T-helper 1 cell (primary cell): ENCODE measurements at regions not wholly inside any gene's neighbourhood (a gene's known extent, or its start where the extent isn't known, plus 50 kb on each side); places are given as distances from the start of the nearest gene placed in this dataset.

Experiments
- DNase-seq, 5 donors: peaks; one replicate each; pipeline ENCODE4 v3.0.0-alpha.2; 2012 to 2020

DNA sequence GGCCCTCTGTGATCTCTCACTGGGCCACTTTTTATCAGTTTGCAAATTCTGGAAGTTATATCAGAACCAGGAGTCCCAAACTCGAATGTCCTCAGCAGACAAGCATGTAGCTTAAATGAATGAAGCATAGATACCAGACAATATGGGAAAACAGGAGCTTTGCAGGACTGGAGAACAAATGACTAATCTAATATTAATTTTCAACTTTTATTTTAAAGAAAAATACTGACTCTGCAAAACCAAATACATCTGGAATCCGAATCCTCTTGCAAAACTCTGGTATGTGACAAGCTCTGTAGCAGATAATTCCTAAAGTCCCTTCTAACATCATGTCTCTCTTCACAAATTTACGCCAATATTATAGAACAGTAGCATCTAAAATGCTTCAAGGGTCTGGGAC, 427.4 kb downstream of the TTLL7 start:
- DNase-seq = no peak

GRCh38 chr1:83561346-83561745, 437.6 kb downstream of the TTLL7 start:
- DNase-seq = no peak

DNA sequence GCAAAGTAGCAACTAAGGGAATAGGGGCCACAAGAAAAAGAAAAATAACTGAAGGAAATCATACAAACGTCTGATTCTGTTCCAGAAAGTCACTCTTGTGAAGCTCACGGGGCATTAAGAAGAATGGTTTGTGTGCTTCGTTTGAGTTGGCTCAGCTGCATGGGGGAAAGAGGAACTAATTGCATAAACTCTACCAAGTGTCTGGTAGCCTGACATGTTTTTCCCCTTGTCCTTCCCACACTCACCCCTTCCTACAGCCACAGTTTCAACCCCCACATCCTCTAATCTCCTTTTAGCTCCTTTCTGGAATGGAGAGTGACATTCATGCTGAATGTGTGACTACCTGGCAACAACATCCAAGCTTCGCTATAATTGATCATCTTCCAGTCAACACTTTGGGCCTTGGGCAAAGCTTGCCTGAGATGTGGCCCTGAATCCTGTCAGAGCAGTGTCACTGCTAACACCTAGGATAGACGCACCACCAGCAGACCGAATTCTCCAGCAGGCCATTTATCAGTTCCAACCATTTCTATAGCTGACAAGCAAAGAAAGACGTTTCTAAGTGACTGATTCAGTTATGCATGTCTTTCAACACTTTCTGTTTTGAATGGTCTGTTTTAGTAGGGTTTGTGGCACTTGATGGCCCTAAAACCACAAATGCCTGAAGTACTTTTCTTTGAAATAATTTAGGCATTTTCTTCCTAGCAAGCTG, 439.6 kb downstream of the TTLL7 start:
- DNase-seq = no peak

- DNase-seq = no peak
Measured at GRCh38 chr1:83555871-83556270, 443.1 kb downstream of the TTLL7 start.

DNA sequence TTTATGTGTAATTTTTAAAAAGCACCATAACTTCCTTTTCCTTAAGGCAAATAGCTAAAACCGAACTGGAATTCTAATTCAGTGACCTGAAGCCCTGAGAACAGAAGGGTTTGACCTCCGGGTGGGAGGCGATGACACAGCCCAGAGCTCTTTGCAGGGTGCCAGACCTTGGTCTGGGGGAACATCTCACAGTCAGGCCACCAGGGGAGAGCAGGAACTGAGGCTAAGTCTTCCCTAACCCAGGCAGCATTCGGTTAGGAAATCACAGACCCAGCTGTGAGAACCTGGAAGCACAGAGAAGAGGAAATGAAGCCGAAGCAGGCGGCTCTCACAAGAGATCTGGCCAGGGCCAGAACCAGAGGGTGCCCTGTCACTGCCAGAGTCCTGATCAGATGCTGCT, 444.8 kb downstream of the TTLL7 start:
- DNase-seq = no peak

DNA sequence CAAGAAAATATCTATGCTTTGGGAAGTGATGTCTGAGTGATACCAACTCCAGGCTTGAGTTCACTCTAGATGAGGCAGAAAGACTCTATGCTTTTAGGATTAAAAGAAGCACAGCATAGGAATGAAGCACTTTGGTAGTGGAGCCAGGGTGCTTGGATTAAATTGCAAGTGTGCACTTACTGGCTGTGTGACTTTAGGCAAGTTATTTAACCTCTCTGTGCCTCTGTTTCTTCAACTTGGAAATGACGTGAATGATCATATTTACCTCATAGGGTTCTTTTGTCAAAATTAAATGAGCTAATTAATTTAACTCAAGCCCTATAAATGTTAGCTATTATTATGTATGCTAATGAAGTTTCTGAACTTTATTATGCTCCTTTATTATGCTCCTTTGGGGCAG, 446.1 kb downstream of the TTLL7 start:
- DNase-seq = no peak

- DNase-seq = no peak
Measured at GRCh38 chr1:83548311-83548710, 450.6 kb downstream of the TTLL7 start.

DNA sequence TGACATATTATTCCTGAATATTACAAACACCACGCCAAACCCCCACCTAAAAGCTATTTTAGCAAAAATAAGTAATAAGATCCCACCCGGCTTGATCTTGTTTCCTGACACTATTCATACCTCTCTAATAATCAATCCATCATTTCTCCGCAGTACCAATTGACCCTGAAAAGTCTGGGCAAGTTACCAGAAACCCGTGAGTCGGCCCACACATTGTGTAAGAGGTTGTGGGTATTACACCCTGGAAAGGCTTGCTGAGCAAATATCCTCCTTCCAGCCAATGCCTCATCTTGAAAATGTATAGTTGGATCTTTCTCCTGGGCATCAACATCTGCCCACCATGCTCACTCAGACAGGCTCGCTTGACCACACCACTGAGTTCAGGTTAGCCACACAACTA, 451.0 kb downstream of the TTLL7 start:
- DNase-seq = no peak

DNA sequence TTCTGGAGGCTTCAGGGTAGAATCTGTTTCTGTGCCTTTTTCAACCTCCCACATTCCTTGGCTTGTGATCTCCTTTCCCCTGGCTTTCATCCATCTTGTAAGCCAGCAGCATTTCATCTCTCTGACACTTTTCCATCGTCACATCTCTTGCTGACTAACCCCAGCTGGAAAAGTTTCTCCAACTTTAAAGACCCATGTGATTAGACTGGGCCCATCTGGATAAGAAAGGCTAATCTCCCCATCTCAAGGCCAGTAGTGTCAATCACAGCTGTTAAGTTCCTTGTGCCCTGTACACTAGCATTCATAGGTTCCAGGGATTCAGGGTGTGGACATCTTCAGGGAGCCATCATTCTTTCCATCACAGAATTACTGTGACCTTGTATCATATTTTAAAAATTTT, 452.1 kb downstream of the TTLL7 start:
- DNase-seq = no peak

DNA sequence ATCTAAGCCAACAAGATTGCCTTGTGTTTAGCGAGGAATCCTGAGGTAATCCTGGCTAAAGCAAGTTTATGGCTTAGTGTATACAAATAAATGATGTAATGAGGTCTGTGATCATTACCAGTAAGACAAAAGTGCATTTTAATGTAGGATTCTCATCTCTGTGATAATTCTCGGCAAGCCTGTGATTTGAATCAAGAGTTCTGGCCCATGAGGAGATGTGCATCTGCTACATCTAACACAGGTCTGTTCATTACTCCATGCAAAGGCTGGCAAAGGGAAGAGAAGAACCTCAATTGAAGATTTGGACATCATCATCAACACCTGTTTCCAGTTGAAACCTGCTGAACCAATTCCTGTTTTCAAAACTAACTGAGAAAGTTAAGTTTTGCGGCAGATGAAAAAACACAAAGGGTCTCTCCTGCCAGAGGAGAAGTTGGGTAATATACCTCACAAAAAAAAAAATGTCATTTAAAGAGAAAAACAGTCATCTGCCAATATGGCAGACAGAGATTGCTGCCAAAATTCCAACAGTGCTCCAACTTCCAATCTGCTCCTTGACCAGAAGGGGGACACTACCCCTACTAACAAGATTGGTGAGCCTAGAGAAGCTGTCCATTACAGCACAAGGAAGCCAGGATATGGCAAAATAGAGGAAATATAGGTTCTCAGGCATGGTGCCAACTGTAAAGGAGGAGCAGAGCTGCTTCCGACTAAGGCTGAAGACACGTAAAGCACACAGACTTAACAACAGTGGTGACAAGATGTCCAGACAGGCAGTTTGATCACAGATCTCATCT, 453.7 kb downstream of the TTLL7 start:
- no peak for DNase-seq

DNA sequence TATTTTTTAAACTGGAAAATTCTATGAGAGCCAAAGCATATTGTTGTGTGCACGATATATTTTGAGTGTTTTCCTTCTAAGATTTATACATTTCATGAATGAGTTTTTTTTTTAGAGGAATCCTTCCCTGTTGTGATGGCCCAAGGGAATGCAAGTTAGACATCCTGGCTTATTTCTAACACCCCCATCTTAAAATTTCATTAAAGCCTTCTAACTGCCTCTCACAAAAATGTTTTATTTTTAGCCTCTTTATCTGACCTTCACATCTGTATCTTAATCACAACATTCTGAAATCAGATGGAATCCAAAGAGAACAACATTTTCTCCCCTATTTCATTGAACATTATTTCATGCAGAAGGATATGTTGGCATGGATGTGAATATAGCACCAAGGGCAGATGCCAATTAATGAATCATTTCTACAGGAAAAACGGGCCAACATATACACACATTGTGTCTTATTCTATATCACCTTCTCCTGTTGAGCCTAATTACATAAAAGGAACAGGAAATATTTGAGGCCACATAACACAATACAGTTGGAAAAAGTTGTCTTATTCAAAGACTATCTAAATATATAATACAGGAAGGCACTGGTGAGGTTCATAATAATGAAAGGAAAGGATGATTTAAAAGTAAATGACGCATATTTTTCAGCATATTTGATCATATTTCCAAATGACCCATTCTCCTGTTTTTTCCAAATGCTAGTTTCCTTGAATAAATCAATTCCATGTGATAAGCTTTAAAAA, 455.5 kb downstream of the TTLL7 start:
- DNase-seq = no peak

DNA sequence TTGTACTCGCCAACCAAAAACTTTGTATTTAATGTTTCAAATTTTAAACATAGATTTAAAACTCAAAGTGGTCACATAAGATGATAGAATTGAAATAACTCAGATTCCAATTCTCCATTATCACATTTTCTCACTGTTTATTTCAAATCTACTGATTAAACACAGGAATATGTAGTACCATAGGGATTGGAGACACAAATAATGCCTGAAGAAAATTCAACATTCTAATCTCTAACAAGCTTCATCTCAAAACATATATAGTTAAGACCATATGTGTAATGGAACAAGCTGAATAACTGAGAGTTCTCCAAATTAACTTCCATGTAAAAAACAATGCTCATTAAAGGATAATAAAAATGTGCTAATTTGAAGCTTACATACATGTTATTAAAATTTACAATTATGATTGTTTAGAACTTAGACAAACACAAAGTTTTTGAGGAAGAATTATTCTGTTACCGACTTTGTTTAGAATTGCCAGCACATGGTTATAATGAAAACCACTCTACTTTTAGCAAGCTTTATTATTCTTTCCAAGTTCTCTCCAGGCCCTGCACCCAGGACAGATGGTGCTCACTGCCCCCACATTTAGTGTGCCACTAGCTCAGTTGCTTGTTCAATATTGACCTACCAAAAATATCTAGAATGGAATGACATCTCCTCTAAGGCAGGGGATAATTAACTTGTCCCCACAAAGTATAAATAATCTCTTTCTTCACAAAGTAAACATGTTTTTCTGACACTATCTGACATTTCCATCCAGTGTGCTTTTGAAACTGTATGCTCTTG, 467.2 kb downstream of the TTLL7 start:
- no peak for DNase-seq

GRCh38 chr1:83530506-83530905, 468.4 kb downstream of the TTLL7 start:
- no peak for DNase-seq

DNA sequence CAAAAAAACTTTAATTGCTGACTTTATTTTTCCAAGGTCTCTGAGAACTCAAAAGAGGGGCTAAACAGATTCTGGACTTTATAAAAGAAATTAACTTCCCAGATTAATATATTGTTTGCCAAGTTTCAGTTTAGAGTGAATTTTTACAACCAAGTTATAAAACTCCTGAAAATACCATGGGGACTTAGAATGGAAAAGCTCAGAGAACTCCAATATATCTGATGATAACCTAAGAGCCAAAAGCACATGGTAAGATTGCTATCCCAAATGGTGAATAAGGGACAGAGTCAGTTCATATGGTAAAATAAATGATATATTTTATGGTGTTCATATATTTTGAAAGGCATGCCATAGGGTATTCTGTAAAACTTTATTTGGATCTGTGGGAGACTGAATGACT, 470.9 kb downstream of the TTLL7 start:
- no peak for DNase-seq

- DNase-seq = no peak
Measured at GRCh38 chr1:83520797-83521196, 478.1 kb downstream of the TTLL7 start.

- DNase-seq = no peak
Measured at GRCh38 chr1:83516369-83516768, 482.6 kb downstream of the TTLL7 start.

GRCh38 chr1:83515578-83516154, 483.3 kb downstream of the TTLL7 start:
- peak in 1 of 5 donors; percentile 65 for DNase-seq

- DNase-seq = no peak
Measured at GRCh38 chr1:83512373-83513193, 486.3 kb downstream of the TTLL7 start.

GRCh38 chr1:83511146-83511726, 487.7 kb downstream of the TTLL7 start:
- no peak for DNase-seq

DNA sequence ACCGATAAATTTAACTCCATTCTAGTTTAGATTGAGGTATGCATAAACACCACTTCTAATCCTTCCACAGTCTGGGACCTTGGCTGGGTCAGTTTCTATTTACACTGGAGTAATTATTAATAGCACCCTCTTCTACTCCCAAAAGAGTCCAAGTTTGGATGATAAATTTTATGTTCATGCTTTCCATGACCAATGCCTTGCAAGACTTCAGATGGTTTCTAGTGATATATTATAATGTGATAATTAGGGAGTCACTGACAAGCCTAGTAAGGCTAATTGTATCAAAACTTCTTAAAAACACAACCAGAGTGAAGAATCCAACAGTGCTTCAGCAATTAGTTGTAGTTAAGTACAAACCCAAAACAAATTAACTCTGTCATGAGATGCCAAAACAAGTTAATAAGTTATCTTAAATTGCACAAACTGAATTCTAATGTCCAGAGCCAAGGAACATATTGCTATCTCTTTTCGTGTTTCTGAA, 489.6 kb downstream of the TTLL7 start:
- DNase-seq = no peak
